GM23338 (cell line): ENCODE measurements at regions not wholly inside any gene's neighbourhood (a gene's known extent, or its start where the extent isn't known, plus 50 kb on each side); places are given as distances from the start of the nearest gene placed in this dataset.

ENCODE experiments used
- CTCF ChIP-seq, 2 experiments: fragments of 200-600 bp in 1 of 2; sonication (generic) in 1 of 2; conservative IDR thresholded peaks; 2 replicates each; pipeline versions ENCODE4 v1.5.1 to v1.6.1; 2016 to 2017; ENCODE audit warnings: antibody characterized with exemption in 2 of 2, low read depth in 2 of 2, mild to moderate bottlenecking in 2 of 2, moderate library complexity in 1 of 2
- EZH2 ChIP-seq: fragments of 200-600 bp; sonication (generic); IDR thresholded peaks from one replicate; pipeline ENCODE4 v1.8.0; 2017; ENCODE audit warnings: antibody characterized with exemption, mild to moderate bottlenecking, low read depth; ENCODE audit not compliant: unreplicated experiment
- REST ChIP-seq: IDR thresholded peaks from one replicate; pipeline ENCODE4 v1.6.1; 2018; ENCODE audit warnings: antibody characterized with exemption; ENCODE audit not compliant: unreplicated experiment

GRCh38 chr1:229834230-229834629, 208.2 kb downstream of the URB2 start:
- TF ChIP-seq CTCF (conservative IDR thresholded peaks at IDR 0.05; ENCODE audit: low read depth in 2 of 2), result no peak
- no peak for TF ChIP-seq EZH2
- TF ChIP-seq REST, result no peak
